MCF 10A (cell line): ENCODE measurements at regions not wholly inside any gene's neighbourhood (a gene's known extent, or its start where the extent isn't known, plus 50 kb on each side); places are given as distances from the start of the nearest gene placed in this dataset.

Source experiments
- BruUV-seq: library from RNA; stranded (reverse); fragments of 400-500 nt; replicated peaks from 2 replicates; lab custom pipeline; 2021; lab: Mats Ljungman, UMichigan
- CTCF ChIA-PET: fragments of 300-600 bp; sonication (Branson Sonifier 250); formaldehyde crosslinking; extraction: SDS; loops from one replicate; lab custom pipeline; 2021; ENCODE audit warnings: antibody characterized with exemption, inconsistent platforms; lab: Yijun Ruan, JAX
- POLR2A ChIA-PET: fragments of 300-600, 350-650 bp; sonication (Branson Sonifier 250); formaldehyde crosslinking; extraction: SDS; loops from one replicate; lab custom pipeline; 2020; ENCODE audit warnings: antibody characterized with exemption, inconsistent platforms; lab: Yijun Ruan, JAX
- DNase-seq: peaks from one replicate; pipeline ENCODE4 v3.0.0-alpha.2; 2018; ENCODE audit not compliant: unreplicated experiment
- H3K27ac Mint-ChIP-seq: one replicate; pipeline ENCODE4 v1.8.0; 2022; ENCODE audit warnings: mild to moderate bottlenecking, low read depth, mixed read lengths; ENCODE audit not compliant: unreplicated experiment
- H3K27me3 Mint-ChIP-seq: one replicate; pipeline ENCODE4 v1.8.0; 2022; ENCODE audit warnings: mixed read lengths; ENCODE audit not compliant: insufficient read depth, unreplicated experiment
- H3K36me3 Mint-ChIP-seq: one replicate; pipeline ENCODE4 v1.8.0; 2022; ENCODE audit warnings: mild to moderate bottlenecking, moderate library complexity, mixed read lengths; ENCODE audit not compliant: insufficient read depth, unreplicated experiment
- H3K4me1 Mint-ChIP-seq: one replicate; pipeline ENCODE4 v1.8.0; 2022; ENCODE audit warnings: mixed read lengths; ENCODE audit not compliant: insufficient read depth, unreplicated experiment
- H3K4me3 Mint-ChIP-seq: one replicate; pipeline ENCODE4 v1.8.0; 2022; ENCODE audit warnings: mild to moderate bottlenecking, moderate library complexity, mixed read lengths; ENCODE audit not compliant: unreplicated experiment
- H3K9me3 Mint-ChIP-seq: one replicate; pipeline ENCODE4 v1.8.0; 2022; ENCODE audit warnings: mixed read lengths; ENCODE audit not compliant: unreplicated experiment
- intact Hi-C: fragments of 100-400 bp; cut with micrococcal nuclease; formaldehyde crosslinking; loops from 2 replicates; pipeline ENCODE4 v1.14.1; 2022
- TF ChIP-seq, protein P1 (sequence below): fragments of 200-600 bp; IDR thresholded peaks from one replicate; pipeline ENCODE4 v1.8.0; 2022; ENCODE audit warnings: antibody characterized with exemption, mild to moderate bottlenecking; ENCODE audit not compliant: unreplicated experiment

GRCh38 chrX:30156880-30157560 lies 58.3 kb upstream of the MAGEB2 start:
- H3K36me3 Mint-ChIP-seq = no peaks in the 10 kb centered on the region
- no peak overlapping the region for H3K27ac Mint-ChIP-seq
- no peaks in the 10 kb centered on the region for H3K9me3 Mint-ChIP-seq
- no peak for DNase-seq
- TF ChIP-seq, protein P1, sequence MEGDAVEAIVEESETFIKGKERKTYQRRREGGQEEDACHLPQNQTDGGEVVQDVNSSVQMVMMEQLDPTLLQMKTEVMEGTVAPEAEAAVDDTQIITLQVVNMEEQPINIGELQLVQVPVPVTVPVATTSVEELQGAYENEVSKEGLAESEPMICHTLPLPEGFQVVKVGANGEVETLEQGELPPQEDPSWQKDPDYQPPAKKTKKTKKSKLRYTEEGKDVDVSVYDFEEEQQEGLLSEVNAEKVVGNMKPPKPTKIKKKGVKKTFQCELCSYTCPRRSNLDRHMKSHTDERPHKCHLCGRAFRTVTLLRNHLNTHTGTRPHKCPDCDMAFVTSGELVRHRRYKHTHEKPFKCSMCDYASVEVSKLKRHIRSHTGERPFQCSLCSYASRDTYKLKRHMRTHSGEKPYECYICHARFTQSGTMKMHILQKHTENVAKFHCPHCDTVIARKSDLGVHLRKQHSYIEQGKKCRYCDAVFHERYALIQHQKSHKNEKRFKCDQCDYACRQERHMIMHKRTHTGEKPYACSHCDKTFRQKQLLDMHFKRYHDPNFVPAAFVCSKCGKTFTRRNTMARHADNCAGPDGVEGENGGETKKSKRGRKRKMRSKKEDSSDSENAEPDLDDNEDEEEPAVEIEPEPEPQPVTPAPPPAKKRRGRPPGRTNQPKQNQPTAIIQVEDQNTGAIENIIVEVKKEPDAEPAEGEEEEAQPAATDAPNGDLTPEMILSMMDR = no peak
- H3K27me3 Mint-ChIP-seq = peaks cover 11% of the 10 kb centered on the region
- intact Hi-C loops = no loop called here
- ChIA-PET POLR2A (no interaction called here), CTCF (interaction anchor here (0.6 to 1.0 kb wide), 2 partner anchors 15 to 39 kb away, joined by 3 read pairs; no protein-coding TSS in a partner anchor)
- BruUV-seq = no TSS peak
- H3K4me3 Mint-ChIP-seq = no peak overlapping the region
- H3K4me1 Mint-ChIP-seq = peaks cover 13% of the 10 kb centered on the region

GRCh38 chrX:30161043-30161442 lies 54.3 kb upstream of the MAGEB2 start:
- Mint-ChIP-seq H3K36me3 (no peaks in the 10 kb centered on the region), H3K27me3 (peaks cover 15% of the 10 kb centered on the region), H3K4me3 (no peak overlapping the region), H3K27ac (no peak overlapping the region), H3K9me3 (no peaks in the 10 kb centered on the region), H3K4me1 (no peaks in the 10 kb centered on the region)
- DNase-seq = no peak
- intact Hi-C loops = no loop called here
- ChIA-PET CTCF (no interaction called here), POLR2A (no interaction called here)
- TF ChIP-seq, protein P1 = no peak
- BruUV-seq = no TSS peak
